ENCODE measurements at regions not wholly inside any gene's neighbourhood (a gene's known extent, or its start where the extent isn't known, plus 50 kb on each side); places are given as distances from the start of the nearest gene placed in this dataset.

GRCh38 chr3:36032180-36033047, 347.9 kb upstream of the STAC start:
- ChIA-PET CTCF (no interaction called here), POLR2A (ENCODE audit: low non-redundant PET) (no interaction called here)
- BruUV-seq (replicated peaks) = no TSS peak
- H3K4me3 ChIP-seq (ENCODE audit: low read depth, low read length, poor library complexity, severe bottlenecking) = no peak overlapping the region
- H3K9me3 ChIP-seq (ENCODE audit: low read depth, low read length, poor library complexity, severe bottlenecking) = peaks cover 17% of the 10 kb centered on the region
- H3K36me3 ChIP-seq (ENCODE audit: insufficient read depth, low read length, poor library complexity, severe bottlenecking) = no peaks in the 10 kb centered on the region
- H3K4me1 ChIP-seq (ENCODE audit: insufficient read depth, low read length, poor library complexity, severe bottlenecking) = peaks cover 22% of the 10 kb centered on the region
- peak; percentile 63 for DNase-seq (ENCODE audit: low spot score)
- intact Hi-C loops (cut with micrococcal nuclease; ENCODE audit: unreplicated experiment) = no loop called here
- H3K27ac ChIP-seq (ENCODE audit: low read depth, low read length, poor library complexity, severe bottlenecking) = no peak overlapping the region
- TF ChIP-seq EZH2 (IDR thresholded peaks at IDR 0.05; ENCODE audit: borderline replicate concordance, low read depth, low read length, poor library complexity, severe bottlenecking) (no peak), CTCF (conservative IDR thresholded peaks at IDR 0.05; ENCODE audit: low read depth, low read length) (no peak)
- no peaks in the 10 kb centered on the region for H3K27me3 ChIP-seq (replicated peaks; ENCODE audit: insufficient read depth, low read depth, low read length, poor library complexity)

- intact Hi-C loops (cut with micrococcal nuclease; ENCODE audit: unreplicated experiment) = no loop called here
- no peaks in the 10 kb centered on the region for H3K36me3 ChIP-seq (ENCODE audit: insufficient read depth, low read length, poor library complexity, severe bottlenecking)
- CTCF ChIA-PET = no interaction called here
- POLR2A ChIA-PET (ENCODE audit: low non-redundant PET) = no interaction called here
- H3K9me3 ChIP-seq (ENCODE audit: low read depth, low read length, poor library complexity, severe bottlenecking) = no peaks in the 10 kb centered on the region
- no peaks in the 10 kb centered on the region for H3K4me1 ChIP-seq (ENCODE audit: insufficient read depth, low read length, poor library complexity, severe bottlenecking)
- peak; percentile 58 for DNase-seq (ENCODE audit: low spot score)
- H3K4me3 ChIP-seq (ENCODE audit: low read depth, low read length, poor library complexity, severe bottlenecking) = no peak overlapping the region
- peaks cover 23% of the 10 kb centered on the region for H3K27me3 ChIP-seq (replicated peaks; ENCODE audit: insufficient read depth, low read depth, low read length, poor library complexity)
- no peak overlapping the region for H3K27ac ChIP-seq (ENCODE audit: low read depth, low read length, poor library complexity, severe bottlenecking)
- TF ChIP-seq EZH2 (IDR thresholded peaks at IDR 0.05; ENCODE audit: borderline replicate concordance, low read depth, low read length, poor library complexity, severe bottlenecking) (no peak), CTCF (conservative IDR thresholded peaks at IDR 0.05; ENCODE audit: low read depth, low read length) (no peak)
- BruUV-seq (replicated peaks) = no TSS peak
These were observed 321.8 kb upstream of the STAC start for GRCh38 chr3:36058404-36059030.

GRCh38 chr3:36060950-36061349, 319.4 kb upstream of the STAC start:
- H3K27ac ChIP-seq (ENCODE audit: low read depth, low read length, poor library complexity, severe bottlenecking) = no peak overlapping the region
- CTCF ChIA-PET = no interaction called here

More at GRCh38 chr3:36060950-36061349, 319.4 kb upstream of the STAC start:
- no TSS peak for BruUV-seq (replicated peaks)
- DNase-seq (ENCODE audit: low spot score) = peak; percentile 3
- intact Hi-C loops (cut with micrococcal nuclease; ENCODE audit: unreplicated experiment) = no loop called here
- H3K27me3 ChIP-seq (replicated peaks; ENCODE audit: insufficient read depth, low read depth, low read length, poor library complexity) = peaks cover 17% of the 10 kb centered on the region
- no peak overlapping the region for H3K4me3 ChIP-seq (ENCODE audit: low read depth, low read length, poor library complexity, severe bottlenecking)
- H3K9me3 ChIP-seq (ENCODE audit: low read depth, low read length, poor library complexity, severe bottlenecking) = no peaks in the 10 kb centered on the region
- TF ChIP-seq EZH2 (IDR thresholded peaks at IDR 0.05; ENCODE audit: borderline replicate concordance, low read depth, low read length, poor library complexity, severe bottlenecking) = no peak
- no peak for TF ChIP-seq CTCF (conservative IDR thresholded peaks at IDR 0.05; ENCODE audit: low read depth, low read length)
- no peaks in the 10 kb centered on the region for H3K4me1 ChIP-seq (ENCODE audit: insufficient read depth, low read length, poor library complexity, severe bottlenecking)
- POLR2A ChIA-PET (ENCODE audit: low non-redundant PET) = no interaction called here
- no peaks in the 10 kb centered on the region for H3K36me3 ChIP-seq (ENCODE audit: insufficient read depth, low read length, poor library complexity, severe bottlenecking)
